Trophoblast cell (in vitro differentiated cells and primary cell): ENCODE measurements at regions not wholly inside any gene's neighbourhood (a gene's known extent, or its start where the extent isn't known, plus 50 kb on each side); places are given as distances from the start of the nearest gene placed in this dataset.

ENCODE experiments used
- DNase-seq, 2 donors: peaks; one replicate each; pipeline ENCODE4 v3.0.0-alpha.2; 2016
- H2AFZ ChIP-seq: 2 replicates; pipeline ENCODE4 v1.6.1; 2013; ENCODE audit warnings: low read length, moderate library complexity, mild to moderate bottlenecking; ENCODE audit not compliant: insufficient read depth, poor library complexity
- H2AK5ac ChIP-seq: 2 replicates; pipeline ENCODE4 v1.6.1; 2013; ENCODE audit warnings: mild to moderate bottlenecking, low read length
- H2BK120ac ChIP-seq: 2 replicates; pipeline ENCODE4 v1.6.1; 2013; ENCODE audit warnings: low read length, mild to moderate bottlenecking, moderate library complexity; ENCODE audit not compliant: insufficient read depth, poor library complexity
- H2BK12ac ChIP-seq: 2 replicates; pipeline ENCODE4 v1.6.1; 2013; ENCODE audit warnings: mild to moderate bottlenecking, low read length, moderate library complexity
- H2BK5ac ChIP-seq: 2 replicates; pipeline ENCODE4 v1.6.1; 2013; ENCODE audit warnings: low read length, low read depth, moderate library complexity, mild to moderate bottlenecking; ENCODE audit not compliant: poor library complexity
- H3K14ac ChIP-seq: 2 replicates; pipeline ENCODE4 v1.6.1; 2013; ENCODE audit warnings: mild to moderate bottlenecking, low read length
- H3K18ac ChIP-seq: 2 replicates; pipeline ENCODE4 v1.6.1; 2013; ENCODE audit warnings: mild to moderate bottlenecking, low read length
- H3K23ac ChIP-seq: 2 replicates; pipeline ENCODE4 v1.6.1; 2013; ENCODE audit warnings: low read length
- H3K27ac ChIP-seq: 2 replicates; pipeline ENCODE4 v1.5.1; 2013; ENCODE audit warnings: low read depth, mild to moderate bottlenecking, inconsistent platforms, low read length, moderate library complexity
- H3K27me3 ChIP-seq: 2 replicates; pipeline ENCODE4 v1.6.1; 2013; ENCODE audit warnings: inconsistent platforms, mild to moderate bottlenecking, low read length, moderate library complexity; ENCODE audit not compliant: insufficient read depth
- H3K36me3 ChIP-seq, 2 experiments: 1 replicate in 1 of 2; 2 replicates in 1 of 2; pipeline ENCODE4 v1.6.1; 2013; ENCODE audit warnings: low read length in 2 of 2, mild to moderate bottlenecking in 2 of 2, moderate library complexity in 1 of 2; ENCODE audit not compliant: insufficient read depth in 2 of 2, control insufficient read depth in 1 of 2
- H3K4ac ChIP-seq: 2 replicates; pipeline ENCODE4 v1.6.1; 2013; ENCODE audit warnings: low read depth, mild to moderate bottlenecking, low read length, moderate library complexity
- H3K4me1 ChIP-seq, 2 experiments: 1 replicate in 1 of 2; 2 replicates in 1 of 2; pipeline ENCODE4 v1.6.1; 2013; ENCODE audit warnings: low read length in 2 of 2, mild to moderate bottlenecking in 2 of 2, moderate library complexity in 1 of 2; ENCODE audit not compliant: insufficient read depth in 2 of 2, control insufficient read depth in 1 of 2
- H3K4me2 ChIP-seq: 2 replicates; pipeline ENCODE4 v1.6.1; 2013; ENCODE audit warnings: inconsistent platforms, mild to moderate bottlenecking, low read length, moderate library complexity
- H3K4me3 ChIP-seq: 2 replicates; pipeline ENCODE4 v1.5.1; 2013; ENCODE audit warnings: mild to moderate bottlenecking, low read depth, low read length, inconsistent platforms
- H3K79me1 ChIP-seq: one replicate; pipeline ENCODE4 v1.6.1; 2013; ENCODE audit warnings: low read length
- H3K79me2 ChIP-seq: 2 replicates; pipeline ENCODE4 v1.6.1; 2013; ENCODE audit warnings: low read length, mild to moderate bottlenecking; ENCODE audit not compliant: control insufficient read depth, insufficient read depth, poor library complexity
- H3K9ac ChIP-seq: 2 replicates; pipeline ENCODE4 v1.6.1; 2013; ENCODE audit warnings: mild to moderate bottlenecking, low read length
- H3K9me3 ChIP-seq: 2 replicates; pipeline ENCODE4 v1.6.1; 2013; ENCODE audit warnings: low read depth, mild to moderate bottlenecking, control low read depth, inconsistent platforms, low read length; ENCODE audit not compliant: insufficient read depth
- H4K12ac ChIP-seq: 2 replicates; pipeline ENCODE4 v1.6.1; 2013; ENCODE audit warnings: low read depth, mild to moderate bottlenecking, low read length, moderate library complexity
- H4K8ac ChIP-seq: 2 replicates; pipeline ENCODE4 v1.6.1; 2013; ENCODE audit warnings: low read depth, mild to moderate bottlenecking, low read length, moderate library complexity
- H4K91ac ChIP-seq: one replicate; pipeline ENCODE4 v1.6.1; 2013; ENCODE audit warnings: low read depth, mild to moderate bottlenecking, low read length, moderate library complexity
- WGBS: extraction: QIAGEN DNeasy Blood & Tissue Kit; methylation state at CpG from one replicate; pipeline ENCODE4 v1.1.7; 2013; ENCODE audit warnings: missing lambda C conversion rate; ENCODE audit not compliant: insufficient read length, insufficient coverage; ENCODE audit errors: extremely low coverage; 5-methylcytosine and 5-hydroxymethylcytosine counted together

DNA sequence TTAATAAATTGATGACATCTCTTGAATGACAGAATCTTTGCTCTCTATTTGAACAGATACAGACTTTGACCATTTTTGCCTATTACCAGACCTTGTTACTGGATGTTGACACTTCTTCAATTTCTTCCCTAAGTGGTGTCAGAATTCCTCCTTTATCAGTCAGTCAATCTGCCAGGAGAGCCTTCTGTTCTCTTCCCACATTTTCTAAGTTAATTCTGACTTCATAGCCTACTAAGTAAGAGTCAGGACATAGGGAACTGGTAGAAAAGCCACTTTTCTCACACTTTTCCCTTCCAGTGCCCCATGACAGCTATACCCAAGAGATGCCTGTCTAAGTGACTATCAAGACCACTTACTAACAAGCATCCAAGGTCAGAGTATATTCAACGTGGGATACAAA is 1187.5 kb upstream of the NXPH2 start:
- Histone ChIP-seq H3K79me1 (no peaks in the 10 kb centered on the region), H3K4me2 (no peak overlapping the region), H3K9me3 (no peaks in the 10 kb centered on the region), H3K27me3 (no peaks in the 10 kb centered on the region), H4K8ac (no peak overlapping the region), H3K14ac (no peak overlapping the region), H4K91ac (no peak overlapping the region), H3K18ac (no peak overlapping the region), H2BK5ac (no peak overlapping the region), H3K79me2 (no peaks in the 10 kb centered on the region), H3K9ac (no peak overlapping the region), H3K36me3 (no peaks in the 10 kb centered on the region), H2BK12ac (no peak overlapping the region), H3K4me1 (peaks cover 0 to 2% of the 10 kb centered on the region in 2 experiments), H3K4me3 (no peak overlapping the region), H2AK5ac (no peak overlapping the region), H3K23ac (no peak overlapping the region), H3K4ac (no peak overlapping the region), H2BK120ac (no peak overlapping the region), H4K12ac (no peak overlapping the region), H3K27ac (no peak overlapping the region), H2AFZ (no peak overlapping the region)
- DNase-seq: no peak
- no CpG with 5 or more reads among the region's 1 CpG for WGBS

DNA sequence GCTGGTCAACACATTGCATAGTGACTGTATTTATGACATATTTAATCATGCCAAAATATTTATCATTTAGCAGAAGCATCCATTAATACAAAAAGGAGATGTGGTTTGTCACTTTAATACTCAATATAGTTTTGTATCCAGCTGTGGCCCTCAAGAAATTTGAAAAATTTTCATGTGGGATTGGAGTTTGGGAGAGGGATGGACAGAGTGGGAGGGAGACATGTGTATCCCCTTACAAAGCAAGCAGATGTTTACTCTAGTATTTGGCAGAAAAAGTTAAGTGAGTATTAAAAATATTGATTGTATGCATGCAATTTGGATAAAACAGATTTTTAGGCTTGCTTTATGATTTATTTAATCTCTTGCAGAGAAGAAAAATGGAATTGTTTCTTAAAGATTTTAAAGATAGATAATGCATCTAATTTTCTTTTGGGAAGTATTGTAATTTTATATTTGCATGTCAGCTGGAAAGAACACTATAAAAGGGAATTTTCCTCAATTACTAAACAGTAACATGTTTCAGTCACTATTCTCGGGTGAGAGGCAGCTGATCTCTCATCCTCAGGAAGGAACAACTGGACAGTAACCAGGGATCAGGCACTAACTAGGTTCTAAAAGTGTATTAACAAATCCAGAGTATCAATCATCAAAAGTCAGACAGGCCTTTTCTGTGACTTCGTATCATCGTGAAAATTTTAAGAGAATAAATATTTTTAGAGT is 1184.7 kb upstream of the NXPH2 start:
- Histone ChIP-seq H2BK12ac (no peak overlapping the region), H3K18ac (no peak overlapping the region), H4K91ac (no peak overlapping the region), H4K12ac (no peak overlapping the region), H2BK120ac (no peak overlapping the region), H3K79me1 (no peaks in the 10 kb centered on the region), H3K14ac (no peak overlapping the region), H2AK5ac (no peak overlapping the region), H3K23ac (no peak overlapping the region), H3K79me2 (no peaks in the 10 kb centered on the region), H3K9ac (no peak overlapping the region), H2AFZ (no peak overlapping the region), H3K27me3 (no peaks in the 10 kb centered on the region), H3K4me2 (no peak overlapping the region), H3K4me1 (peaks cover 0 to 2% of the 10 kb centered on the region in 2 experiments), H3K36me3 (no peaks in the 10 kb centered on the region), H3K4ac (no peak overlapping the region), H3K9me3 (no peaks in the 10 kb centered on the region), H2BK5ac (no peak overlapping the region), H3K4me3 (no peak overlapping the region), H4K8ac (no peak overlapping the region), H3K27ac (no peak overlapping the region)
- no peak for DNase-seq
- no CpG with 5 or more reads among the region's 3 CpGs for WGBS

DNA sequence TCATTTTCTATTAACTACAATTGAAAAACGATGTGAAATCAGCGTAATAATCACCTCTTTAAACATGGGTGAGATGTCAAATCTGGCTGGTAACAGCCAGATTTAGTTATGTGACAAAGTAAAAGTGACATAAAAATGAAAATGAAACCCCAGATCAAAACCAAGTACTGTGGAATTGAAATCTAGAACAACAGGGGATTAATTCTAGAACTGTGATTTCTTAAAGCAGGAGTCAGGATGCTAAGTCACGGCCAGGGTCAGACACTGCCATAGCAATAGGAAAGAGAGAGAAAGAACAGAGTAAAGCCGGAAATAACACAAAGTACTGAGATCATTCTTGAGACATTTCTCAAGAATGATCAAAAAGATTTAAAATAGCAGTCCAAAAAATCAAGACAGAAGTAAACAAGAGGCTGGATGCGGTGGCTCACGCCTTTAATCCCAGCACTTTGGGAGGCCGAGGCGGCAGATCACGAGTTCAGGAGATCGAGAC is 1183.7 kb upstream of the NXPH2 start:
- no peak overlapping the region for H3K9ac ChIP-seq
- WGBS: no CpG with 5 or more reads among the region's 10 CpGs
- H2BK12ac ChIP-seq: no peak overlapping the region

DNA sequence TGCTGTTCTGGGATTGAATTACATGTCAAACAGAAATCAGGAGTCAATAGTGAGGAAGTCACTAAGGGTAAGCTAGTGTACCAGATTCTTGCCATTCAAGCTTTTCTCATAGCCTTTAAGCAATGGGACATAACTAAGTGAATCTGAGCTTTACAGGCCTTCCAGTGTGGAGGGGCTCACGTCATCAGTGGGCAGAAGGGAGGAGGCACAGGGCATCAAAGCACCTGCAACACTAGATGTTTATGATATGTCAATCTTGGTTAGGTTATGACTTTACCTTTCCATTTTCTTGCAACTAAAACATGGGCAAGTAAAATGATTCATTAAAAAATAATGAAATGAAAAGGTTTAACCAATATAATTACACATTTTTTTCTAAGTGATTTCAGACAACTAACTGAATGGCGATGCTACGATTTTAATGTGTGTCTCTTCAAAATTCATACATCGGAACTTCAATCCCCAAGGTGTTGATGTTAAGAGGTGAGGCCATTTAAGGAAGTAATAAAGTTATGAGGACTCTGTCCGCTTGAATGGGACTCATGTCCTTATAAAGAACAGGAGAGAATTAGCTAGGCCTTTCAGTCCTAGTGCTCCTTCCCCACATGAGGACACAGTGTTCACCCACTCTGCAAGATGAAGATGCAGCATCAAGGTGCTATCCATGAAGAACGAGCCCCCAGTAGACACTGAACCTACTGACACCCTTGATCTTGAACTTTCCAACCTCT is 1169.2 kb upstream of the NXPH2 start:
- Histone ChIP-seq H4K91ac (no peak overlapping the region), H2AFZ (no peak overlapping the region), H3K27ac (no peak overlapping the region), H4K12ac (no peak overlapping the region), H3K27me3 (no peaks in the 10 kb centered on the region), H3K79me1 (no peaks in the 10 kb centered on the region), H3K14ac (no peak overlapping the region), H2AK5ac (no peak overlapping the region), H3K18ac (no peak overlapping the region), H2BK12ac (no peak overlapping the region), H3K4me3 (no peak overlapping the region), H3K9ac (no peak overlapping the region), H3K4me2 (no peak overlapping the region), H3K36me3 (no peaks in the 10 kb centered on the region), H3K23ac (no peak overlapping the region), H3K4me1 (no peaks in the 10 kb centered on the region), H3K79me2 (no peaks in the 10 kb centered on the region), H3K9me3 (no peaks in the 10 kb centered on the region), H4K8ac (no peak overlapping the region), H2BK5ac (no peak overlapping the region), H3K4ac (no peak overlapping the region), H2BK120ac (no peak overlapping the region)
- DNase-seq: no peak
- WGBS: no CpG with 5 or more reads among the region's 6 CpGs

More for the DNA sequence above, 1183.7 kb upstream of the NXPH2 start:
- H3K14ac ChIP-seq: no peak overlapping the region
- H3K79me1 ChIP-seq: no peaks in the 10 kb centered on the region
- H3K27ac ChIP-seq: no peak overlapping the region
- no peak overlapping the region for H4K8ac ChIP-seq
- no peak overlapping the region for H3K4me3 ChIP-seq
- H3K4me1 ChIP-seq: peaks cover 0 to 2% of the 10 kb centered on the region in 2 experiments
- H2AFZ ChIP-seq: no peak overlapping the region
- H3K4me2 ChIP-seq: no peak overlapping the region
- no peak overlapping the region for H4K91ac ChIP-seq
- H4K12ac ChIP-seq: no peak overlapping the region
- H2BK5ac ChIP-seq: no peak overlapping the region
- no peak overlapping the region for H2AK5ac ChIP-seq
- H3K9me3 ChIP-seq: no peaks in the 10 kb centered on the region
- no peaks in the 10 kb centered on the region for H3K79me2 ChIP-seq
- no peak overlapping the region for H3K4ac ChIP-seq
- H2BK120ac ChIP-seq: no peak overlapping the region
- no peaks in the 10 kb centered on the region for H3K27me3 ChIP-seq
- H3K23ac ChIP-seq: no peak overlapping the region
- H3K36me3 ChIP-seq: no peaks in the 10 kb centered on the region
- H3K18ac ChIP-seq: no peak overlapping the region
- no peak for DNase-seq
